ENCODE measurements at regions not wholly inside any gene's neighbourhood (a gene's known extent, or its start where the extent isn't known, plus 50 kb on each side); places are given as distances from the start of the nearest gene placed in this dataset.
A peak's percentile ranks its signal among the peaks of the same experiment; 100 is the strongest.

DNA sequence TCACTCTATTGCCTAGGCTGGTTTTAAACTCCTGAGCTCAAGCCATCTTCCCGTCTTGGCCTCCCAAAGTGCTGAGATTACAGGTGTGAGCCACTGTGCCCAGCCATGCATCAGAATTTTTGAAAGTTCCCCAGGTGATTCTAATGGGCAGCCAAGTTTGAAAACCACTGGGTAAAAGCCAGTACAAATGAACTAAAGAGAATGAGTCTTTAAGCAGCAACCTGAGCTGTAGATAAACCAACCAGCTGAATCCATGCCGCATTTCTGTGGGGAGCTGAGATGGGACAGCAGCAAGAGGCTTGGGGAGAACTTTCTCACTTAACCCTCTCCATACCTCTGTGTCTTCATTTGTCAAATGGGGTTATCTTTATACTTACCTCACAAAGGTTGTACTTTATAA lies 67.5 kb downstream of the VEGFA start:
- Histone ChIP-seq H4K20me1 (no peaks in the 10 kb centered on the region), H3K4me1 (peaks cover 9 to 32% (median 20%) of the 10 kb centered on the region in 10 experiments; a peak in 18 of 20 replicates), H3K27ac (0 out of 22 replicates have a peak overlapping the region, but pooled peaks of 1 of the 11 experiments have one; percentile 76), H3K9ac (no peak overlapping the region; a peak in 1 of 22 replicates), H3K4me2 (peak overlapping the region in 7 of 11 experiments; percentile 20 to 84 (median 81); a peak in 10 of 22 replicates), H3K9me3 (replicated peaks in 1 of 11) (no peaks in the 10 kb centered on the region), H3K4me3 (no peak overlapping the region), H3K27me3 (no peaks in the 10 kb centered on the region), H3K36me3 (no peaks in the 10 kb centered on the region)
- TF ChIP-seq Cebpa-rat (IDR thresholded peaks at IDR 0.05): no peak

- no peaks in the 10 kb centered on the region for H3K36me3 ChIP-seq
- H3K27me3 ChIP-seq: no peaks in the 10 kb centered on the region
- no peak overlapping the region for H3K9ac ChIP-seq
- H4K20me1 ChIP-seq: no peaks in the 10 kb centered on the region
- H3K4me2 ChIP-seq: no peak overlapping the region
- TF ChIP-seq Cebpa-rat (IDR thresholded peaks at IDR 0.05): no peak
- H3K27ac ChIP-seq: no peak overlapping the region
- no peaks in the 10 kb centered on the region for H3K9me3 ChIP-seq (replicated peaks in 1 of 11)
- peaks cover 9 to 32% (median 20%) of the 10 kb centered on the region in 10 experiments; a peak in 18 of 20 replicates for H3K4me1 ChIP-seq
- H3K4me3 ChIP-seq: no peak overlapping the region
Observed at GRCh38 chr6:43836507-43837240, 66.7 kb downstream of the VEGFA start.

Data from BLaER1 treated with 17β-estradiol and CSF1 and Interleukin-3, amounts not matched to agents 10 nM and 100 nM (cell line).